ENCODE measurements at regions not wholly inside any gene's neighbourhood (a gene's known extent, or its start where the extent isn't known, plus 50 kb on each side); places are given as distances from the start of the nearest gene placed in this dataset.

DNA sequence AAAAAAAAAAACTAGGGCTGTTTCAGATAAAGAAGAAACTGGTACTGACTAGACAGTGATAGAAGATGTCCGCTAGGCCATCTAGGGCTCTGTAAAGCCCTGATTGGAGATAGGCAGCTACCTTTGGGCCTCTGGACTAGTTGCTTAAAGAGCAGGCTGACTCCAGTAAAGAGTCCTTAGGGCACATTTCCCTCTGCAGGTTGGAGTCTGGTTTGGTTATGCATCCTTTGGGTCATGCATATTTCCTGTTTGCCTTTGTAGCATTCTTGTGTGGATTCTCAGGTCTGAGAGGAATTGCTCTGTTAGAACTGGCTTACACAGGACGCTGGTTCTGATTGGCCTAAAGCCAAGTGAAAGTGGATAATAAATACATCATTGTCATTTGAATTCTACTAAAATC, 165.5 kb upstream of the LRRN1 start:
- H3K27me3 Mint-ChIP-seq = no peaks in the 10 kb centered on the region
- peaks cover 0 to 4% (median 0%) of the 10 kb centered on the region in 3 donors for H3K36me3 Mint-ChIP-seq

GRCh38 chr3:3632449-3632848, 166.8 kb upstream of the LRRN1 start:
- Mint-ChIP-seq H3K27ac (no peak overlapping the region), H3K27me3 (no peaks in the 10 kb centered on the region), H3K4me1 (no peaks in the 10 kb centered on the region), H3K36me3 (peaks cover 0 to 4% (median 0%) of the 10 kb centered on the region in 3 donors), H3K4me3 (no peak overlapping the region), H3K9me3 (peaks cover 0 to 16% (median 6%) of the 10 kb centered on the region in 5 donors)
- Histone ChIP-seq H3K27me3 (ENCODE audit: insufficient read depth, low read length, poor library complexity, severe bottlenecking) (no peaks in the 10 kb centered on the region), H3K36me3 (ENCODE audit: insufficient read depth, low read length) (no peaks in the 10 kb centered on the region), H3K4me1 (ENCODE audit: insufficient read depth, low read length) (no peaks in the 10 kb centered on the region), H3K9me3 (ENCODE audit: low read length) (no peaks in the 10 kb centered on the region), H3K27ac (ENCODE audit: low read depth, low read length) (no peak overlapping the region), H3K4me3 (ENCODE audit: low read length) (no peak overlapping the region)
- no peak for DNase-seq
- ChIA-PET POLR2A (no interaction called here), CTCF (no interaction called here)

More for the DNA sequence above, 165.5 kb upstream of the LRRN1 start:
- POLR2A ChIA-PET = no interaction called here
- H3K4me3 ChIP-seq (ENCODE audit: low read length) = no peak overlapping the region
- CTCF ChIA-PET = no interaction called here
- H3K4me1 ChIP-seq (ENCODE audit: insufficient read depth, low read length) = no peaks in the 10 kb centered on the region
- no peak overlapping the region for H3K27ac ChIP-seq (ENCODE audit: low read depth, low read length)
- H3K4me3 Mint-ChIP-seq = no peak overlapping the region
- H3K27ac Mint-ChIP-seq = no peak overlapping the region
- no peaks in the 10 kb centered on the region for H3K9me3 ChIP-seq (ENCODE audit: low read length)
- no peaks in the 10 kb centered on the region for H3K4me1 Mint-ChIP-seq
- DNase-seq = no peak
- no peaks in the 10 kb centered on the region for H3K36me3 ChIP-seq (ENCODE audit: insufficient read depth, low read length)
- H3K9me3 Mint-ChIP-seq = peaks cover 0 to 15% (median 6%) of the 10 kb centered on the region in 5 donors
- no peaks in the 10 kb centered on the region for H3K27me3 ChIP-seq (ENCODE audit: insufficient read depth, low read length, poor library complexity, severe bottlenecking)

DNA sequence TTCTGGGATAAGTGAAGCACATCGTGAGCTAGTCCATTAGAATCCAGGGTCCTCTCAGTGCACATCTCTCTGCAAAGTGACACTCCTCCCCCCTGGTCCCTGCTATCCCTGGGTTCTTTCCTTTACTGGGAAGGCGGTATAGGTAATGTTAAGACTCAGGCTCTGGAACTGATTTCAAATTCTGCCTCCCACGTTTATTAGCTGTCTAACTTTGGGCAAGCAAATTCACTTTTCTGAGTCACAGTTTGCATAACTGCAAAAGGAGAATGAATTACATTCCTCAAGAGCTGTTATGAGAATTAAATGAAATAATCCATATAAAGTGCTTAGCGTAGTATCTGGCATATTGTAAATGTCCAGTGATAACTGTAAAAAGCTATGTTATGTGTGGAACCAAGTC, 168.1 kb upstream of the LRRN1 start:
- DNase-seq = no peak
- Mint-ChIP-seq H3K36me3 (peaks cover 0 to 2% (median 0%) of the 10 kb centered on the region in 3 donors), H3K4me3 (no peak overlapping the region), H3K9me3 (peaks cover 0 to 18% (median 8%) of the 10 kb centered on the region in 5 donors), H3K27ac (no peak overlapping the region), H3K4me1 (no peaks in the 10 kb centered on the region), H3K27me3 (no peaks in the 10 kb centered on the region)
- no peaks in the 10 kb centered on the region for H3K4me1 ChIP-seq (ENCODE audit: insufficient read depth, low read length)
- H3K9me3 ChIP-seq (ENCODE audit: low read length) = no peaks in the 10 kb centered on the region
- CTCF ChIA-PET = no interaction called here
- no peak overlapping the region for H3K27ac ChIP-seq (ENCODE audit: low read depth, low read length)
- H3K27me3 ChIP-seq (ENCODE audit: insufficient read depth, low read length, poor library complexity, severe bottlenecking) = no peaks in the 10 kb centered on the region
- POLR2A ChIA-PET = no interaction called here
- no peaks in the 10 kb centered on the region for H3K36me3 ChIP-seq (ENCODE audit: insufficient read depth, low read length)
- no peak overlapping the region for H3K4me3 ChIP-seq (ENCODE audit: low read length)

GRCh38 chr3:3629911-3630310, 169.3 kb upstream of the LRRN1 start:
- no peak for DNase-seq
- H3K4me1 ChIP-seq (ENCODE audit: insufficient read depth, low read length) = no peaks in the 10 kb centered on the region
- H3K27ac ChIP-seq (ENCODE audit: low read depth, low read length) = no peak overlapping the region
- Mint-ChIP-seq H3K9me3 (peaks cover 0 to 16% (median 10%) of the 10 kb centered on the region in 5 donors), H3K36me3 (no peaks in the 10 kb centered on the region), H3K27me3 (no peaks in the 10 kb centered on the region), H3K4me3 (no peak overlapping the region), H3K4me1 (no peaks in the 10 kb centered on the region), H3K27ac (no peak overlapping the region)
- H3K36me3 ChIP-seq (ENCODE audit: insufficient read depth, low read length) = no peaks in the 10 kb centered on the region
- CTCF ChIA-PET = no interaction called here
- H3K4me3 ChIP-seq (ENCODE audit: low read length) = no peak overlapping the region
- H3K27me3 ChIP-seq (ENCODE audit: insufficient read depth, low read length, poor library complexity, severe bottlenecking) = no peaks in the 10 kb centered on the region
- POLR2A ChIA-PET = no interaction called here
- no peaks in the 10 kb centered on the region for H3K9me3 ChIP-seq (ENCODE audit: low read length)

DNA sequence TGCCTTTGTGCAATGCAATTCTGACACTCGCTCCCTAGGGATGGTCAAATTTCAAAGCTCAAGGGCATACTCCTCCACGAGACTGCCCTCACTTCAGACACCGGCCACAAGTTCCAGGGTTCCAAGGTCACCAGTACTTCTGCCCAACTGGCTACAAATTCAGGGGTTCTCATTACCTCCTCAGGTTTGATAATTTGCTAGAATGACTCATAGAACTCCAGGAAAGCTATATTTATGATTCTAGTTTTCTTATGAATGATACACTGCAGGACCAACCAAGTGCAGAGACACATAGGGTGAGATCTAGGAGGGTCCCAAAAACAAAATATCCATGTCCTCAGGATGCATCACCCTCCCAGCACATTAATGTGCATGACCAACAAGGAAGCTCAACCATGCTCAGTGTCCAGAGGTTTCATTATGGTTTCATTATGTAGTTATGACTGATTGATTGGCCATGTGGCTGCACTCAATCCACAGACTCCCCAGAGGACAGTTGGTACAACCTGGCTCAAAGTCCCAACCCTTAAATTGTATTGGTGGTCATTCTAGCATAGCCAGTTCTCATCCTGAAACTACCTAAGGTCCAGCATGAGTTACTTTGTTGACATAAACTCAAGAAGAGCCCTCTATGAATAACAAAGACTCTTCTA, 170.4 kb upstream of the LRRN1 start:
- no peaks in the 10 kb centered on the region for H3K9me3 ChIP-seq (ENCODE audit: low read length)
- H3K36me3 ChIP-seq (ENCODE audit: insufficient read depth, low read length) = no peaks in the 10 kb centered on the region
- Mint-ChIP-seq H3K36me3 (no peaks in the 10 kb centered on the region), H3K9me3 (peaks cover 0 to 13% (median 11%) of the 10 kb centered on the region in 5 donors), H3K4me1 (no peaks in the 10 kb centered on the region), H3K4me3 (no peak overlapping the region), H3K27me3 (no peaks in the 10 kb centered on the region), H3K27ac (no peak overlapping the region)
- H3K27ac ChIP-seq (ENCODE audit: low read depth, low read length) = no peak overlapping the region
- H3K27me3 ChIP-seq (ENCODE audit: insufficient read depth, low read length, poor library complexity, severe bottlenecking) = no peaks in the 10 kb centered on the region
- ChIA-PET CTCF (no interaction called here), POLR2A (no interaction called here)
- no peak overlapping the region for H3K4me3 ChIP-seq (ENCODE audit: low read length)
- H3K4me1 ChIP-seq (ENCODE audit: insufficient read depth, low read length) = no peaks in the 10 kb centered on the region
- DNase-seq = no peak

DNA sequence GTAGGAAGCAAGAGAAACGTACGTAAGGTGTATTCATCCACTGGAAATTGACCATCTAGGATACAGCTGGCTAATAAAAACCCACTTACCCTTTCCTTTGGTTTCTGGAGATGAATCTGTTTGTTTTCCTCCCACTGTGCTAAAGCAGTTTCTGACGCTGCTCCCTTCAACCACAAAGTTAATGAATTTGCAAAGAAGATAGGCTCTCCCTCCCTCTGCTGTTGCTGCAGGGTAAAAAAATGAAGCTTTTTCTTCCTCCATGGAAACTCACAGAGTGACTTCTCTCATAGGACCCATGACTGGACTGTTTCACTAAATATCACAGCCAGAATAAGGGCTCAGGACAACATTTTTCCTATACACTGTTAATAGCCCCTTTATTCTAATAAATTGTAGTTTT, 172.1 kb upstream of the LRRN1 start:
- Histone ChIP-seq H3K9me3 (ENCODE audit: low read length) (no peaks in the 10 kb centered on the region), H3K4me1 (ENCODE audit: insufficient read depth, low read length) (no peaks in the 10 kb centered on the region), H3K4me3 (ENCODE audit: low read length) (no peak overlapping the region), H3K27me3 (ENCODE audit: insufficient read depth, low read length, poor library complexity, severe bottlenecking) (no peaks in the 10 kb centered on the region), H3K27ac (ENCODE audit: low read depth, low read length) (no peak overlapping the region), H3K36me3 (ENCODE audit: insufficient read depth, low read length) (no peaks in the 10 kb centered on the region)
- no peaks in the 10 kb centered on the region for H3K27me3 Mint-ChIP-seq
- CTCF ChIA-PET = no interaction called here
- no peak overlapping the region for H3K4me3 Mint-ChIP-seq
- POLR2A ChIA-PET = no interaction called here
- DNase-seq = no peak
- no peak overlapping the region for H3K27ac Mint-ChIP-seq
- H3K36me3 Mint-ChIP-seq = no peaks in the 10 kb centered on the region
- no peaks in the 10 kb centered on the region for H3K4me1 Mint-ChIP-seq
- peaks cover 0 to 13% (median 10%) of the 10 kb centered on the region in 5 donors for H3K9me3 Mint-ChIP-seq

DNA sequence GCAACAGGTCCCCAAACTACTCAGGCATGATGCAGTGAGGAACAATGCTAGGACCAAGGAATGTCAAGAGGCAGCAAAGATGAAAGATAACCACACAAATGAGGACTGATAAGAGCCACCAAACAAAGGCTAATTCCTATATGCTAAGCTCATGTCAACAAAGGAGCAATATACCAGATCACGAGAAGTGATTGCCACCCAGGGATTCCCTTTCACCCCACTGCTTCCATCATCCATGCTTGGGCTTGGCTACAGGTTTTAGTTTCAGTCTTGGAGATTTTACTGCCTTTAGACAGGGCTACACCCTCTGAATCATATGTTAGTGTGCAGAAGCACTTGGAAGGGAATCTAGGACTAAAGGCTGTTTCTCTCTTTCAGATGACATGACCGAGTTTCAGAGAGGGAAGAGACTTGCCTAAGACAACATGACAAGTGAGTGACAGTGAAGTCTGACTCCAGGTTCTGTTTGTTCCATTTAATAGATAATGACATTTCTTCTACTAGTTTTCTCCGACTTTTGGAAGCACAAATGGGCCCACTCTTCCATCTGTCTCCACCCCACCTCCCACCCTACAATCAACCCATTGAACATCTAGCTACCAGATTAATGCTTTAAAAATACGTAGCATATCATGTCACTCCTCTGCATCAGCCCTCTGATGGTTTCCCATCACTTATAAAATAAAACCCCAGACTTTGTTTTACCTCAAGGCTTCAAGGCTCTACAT, 173.5 kb upstream of the LRRN1 start:
- no peak overlapping the region for H3K27ac Mint-ChIP-seq
- ChIA-PET CTCF (no interaction called here), POLR2A (no interaction called here)
- Histone ChIP-seq H3K9me3 (ENCODE audit: low read length) (no peaks in the 10 kb centered on the region), H3K27ac (ENCODE audit: low read depth, low read length) (no peak overlapping the region), H3K4me1 (ENCODE audit: insufficient read depth, low read length) (no peaks in the 10 kb centered on the region), H3K36me3 (ENCODE audit: insufficient read depth, low read length) (no peaks in the 10 kb centered on the region), H3K4me3 (ENCODE audit: low read length) (no peak overlapping the region), H3K27me3 (ENCODE audit: insufficient read depth, low read length, poor library complexity, severe bottlenecking) (no peaks in the 10 kb centered on the region)
- H3K9me3 Mint-ChIP-seq = peaks cover 0 to 10% (median 7%) of the 10 kb centered on the region in 5 donors
- H3K36me3 Mint-ChIP-seq = no peaks in the 10 kb centered on the region
- H3K4me1 Mint-ChIP-seq = no peaks in the 10 kb centered on the region
- H3K27me3 Mint-ChIP-seq = no peaks in the 10 kb centered on the region
- DNase-seq = no peak
- no peak overlapping the region for H3K4me3 Mint-ChIP-seq

GRCh38 chr3:3619815-3620214, 179.4 kb upstream of the LRRN1 start:
- Histone ChIP-seq H3K9me3 (ENCODE audit: low read length) (no peaks in the 10 kb centered on the region), H3K27me3 (ENCODE audit: insufficient read depth, low read length, poor library complexity, severe bottlenecking) (no peaks in the 10 kb centered on the region), H3K36me3 (ENCODE audit: insufficient read depth, low read length) (no peaks in the 10 kb centered on the region), H3K4me1 (ENCODE audit: insufficient read depth, low read length) (no peaks in the 10 kb centered on the region), H3K27ac (ENCODE audit: low read depth, low read length) (no peak overlapping the region), H3K4me3 (ENCODE audit: low read length) (no peak overlapping the region)
- Mint-ChIP-seq H3K27ac (no peak overlapping the region), H3K27me3 (peaks cover 0 to 3% of the 10 kb centered on the region in 2 donors), H3K4me3 (no peak overlapping the region), H3K9me3 (peaks cover 0 to 5% (median 2%) of the 10 kb centered on the region in 5 donors), H3K4me1 (no peaks in the 10 kb centered on the region), H3K36me3 (peaks cover 0 to 2% (median 0%) of the 10 kb centered on the region in 3 donors)
- DNase-seq = no peak
- CTCF ChIA-PET = no interaction called here
- POLR2A ChIA-PET = no interaction called here
